ENCODE measurements at regions not wholly inside any gene's neighbourhood (a gene's known extent, or its start where the extent isn't known, plus 50 kb on each side); places are given as distances from the start of the nearest gene placed in this dataset.

- TF ChIP-seq ATF3 (IDR thresholded peaks at IDR 0.05): no peak
- TF ChIP-seq, protein P1, sequence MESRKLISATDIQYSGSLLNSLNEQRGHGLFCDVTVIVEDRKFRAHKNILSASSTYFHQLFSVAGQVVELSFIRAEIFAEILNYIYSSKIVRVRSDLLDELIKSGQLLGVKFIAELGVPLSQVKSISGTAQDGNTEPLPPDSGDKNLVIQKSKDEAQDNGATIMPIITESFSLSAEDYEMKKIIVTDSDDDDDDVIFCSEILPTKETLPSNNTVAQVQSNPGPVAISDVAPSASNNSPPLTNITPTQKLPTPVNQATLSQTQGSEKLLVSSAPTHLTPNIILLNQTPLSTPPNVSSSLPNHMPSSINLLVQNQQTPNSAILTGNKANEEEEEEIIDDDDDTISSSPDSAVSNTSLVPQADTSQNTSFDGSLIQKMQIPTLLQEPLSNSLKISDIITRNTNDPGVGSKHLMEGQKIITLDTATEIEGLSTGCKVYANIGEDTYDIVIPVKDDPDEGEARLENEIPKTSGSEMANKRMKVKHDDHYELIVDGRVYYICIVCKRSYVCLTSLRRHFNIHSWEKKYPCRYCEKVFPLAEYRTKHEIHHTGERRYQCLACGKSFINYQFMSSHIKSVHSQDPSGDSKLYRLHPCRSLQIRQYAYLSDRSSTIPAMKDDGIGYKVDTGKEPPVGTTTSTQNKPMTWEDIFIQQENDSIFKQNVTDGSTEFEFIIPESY (IDR thresholded peaks at IDR 0.05; ENCODE audit: extremely low read depth, insufficient replicate concordance, low read length): no peak
These were observed 261.7 kb downstream of the C7orf25 start (continued) for GRCh38 chr7:42650171-42650570.

DNA sequence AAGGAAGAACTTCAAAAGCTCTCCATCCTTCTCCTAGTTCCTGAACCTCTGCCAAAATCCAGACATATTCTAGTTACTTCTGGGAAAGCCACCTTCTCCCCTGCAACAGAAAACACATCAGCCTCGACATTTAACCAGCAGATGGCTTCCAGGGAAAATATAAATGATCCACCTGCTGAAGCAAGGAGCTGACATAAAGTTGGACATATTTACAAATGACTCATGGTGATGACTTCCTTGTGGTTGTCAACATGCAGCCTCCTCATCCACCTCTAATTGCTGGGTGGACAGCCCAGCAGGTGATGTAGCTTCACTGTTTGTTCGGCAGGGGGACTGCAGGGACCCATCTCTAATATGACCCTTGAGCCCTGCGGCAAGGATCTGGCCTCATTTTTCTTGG lies 266.0 kb downstream of the C7orf25 start:
- no peaks in the 10 kb centered on the region for H3K9me3 ChIP-seq (ENCODE audit: control insufficient read depth in 1 of 2, insufficient read depth in 1 of 2, low read depth in 1 of 2, low read length in 2 of 2)
- H3K36me3 ChIP-seq (ENCODE audit: control insufficient read depth in 1 of 2, insufficient read depth in 2 of 2, low read length in 2 of 2): no peaks in the 10 kb centered on the region
- H3K4me3 ChIP-seq (replicated peaks in 1 of 2; ENCODE audit: low read depth in 1 of 2, low read length in 2 of 2): no peak overlapping the region
- ChIA-PET RAD21 (ENCODE audit: low non-redundant PET in 1 of 2, low total read pairs in 2 of 2, uncharacterized antibody in 2 of 2, unreplicated experiment in 2 of 2) (no interaction called here), CTCF (no interaction called here), POLR2A (no interaction called here)
- ATAC-seq (no peak), DNase-seq (ENCODE audit: low read depth, low spot score) (no peak)
- no peaks in the 10 kb centered on the region for H3K9me2 ChIP-seq (ENCODE audit: insufficient read depth)
- H3K9ac ChIP-seq (ENCODE audit: low read length): no peak overlapping the region
- TF ChIP-seq EGR1 (IDR thresholded peaks at IDR 0.05; ENCODE audit: low read depth) (no peak), POLR2A (IDR thresholded peaks at IDR 0.05; ENCODE audit: borderline replicate concordance, extremely low read depth, insufficient read depth, insufficient read length) (no peak), CBX3 (IDR thresholded peaks at IDR 0.05; ENCODE audit: low read depth) (no peak), CEBPB (IDR thresholded peaks at IDR 0.05; ENCODE audit: low read depth) (no peak)
- H3K27ac ChIP-seq (ENCODE audit: low read depth, low read length): no peak overlapping the region
- intact Hi-C loops (cut with micrococcal nuclease): no loop called here
- no TSS peak for BruUV-seq (replicated peaks)
- H3K79me2 ChIP-seq (ENCODE audit: insufficient read depth, low read length): no peaks in the 10 kb centered on the region
- H3K4me2 ChIP-seq (ENCODE audit: low read length): no peak overlapping the region
- no peaks in the 10 kb centered on the region for H4K20me1 ChIP-seq (ENCODE audit: insufficient read depth)
- no peak overlapping the region for H2AFZ ChIP-seq (ENCODE audit: low read depth, low read length, poor library complexity, severe bottlenecking)
- no peaks in the 10 kb centered on the region for H3K4me1 ChIP-seq (ENCODE audit: control insufficient read depth in 1 of 2, insufficient read depth in 2 of 2, low read length in 2 of 2)
- no peaks in the 10 kb centered on the region for H3K27me3 ChIP-seq (ENCODE audit: insufficient read depth, low read length)

DNA sequence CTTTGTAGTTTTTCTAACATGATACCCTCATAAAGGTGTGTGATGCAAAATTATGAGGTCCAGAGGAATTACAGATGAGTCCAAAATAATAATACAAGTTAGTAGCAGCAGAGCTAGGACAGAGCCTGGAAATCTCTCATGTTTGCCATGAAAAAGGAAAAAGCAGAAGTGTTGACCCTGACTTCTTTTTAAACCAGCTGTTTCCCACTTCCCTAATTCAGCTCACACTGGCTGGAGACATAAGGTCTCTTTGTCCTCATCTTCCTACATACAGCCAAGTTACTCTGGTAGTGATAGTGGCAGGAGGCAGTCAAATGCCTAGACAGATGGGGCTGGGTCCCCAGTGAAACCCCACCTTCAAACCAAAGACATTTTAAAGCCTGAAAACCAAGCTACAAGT lies 269.2 kb downstream of the C7orf25 start:
- no peak for TF ChIP-seq EGR1 (IDR thresholded peaks at IDR 0.05; ENCODE audit: low read depth)
- no TSS peak for BruUV-seq (replicated peaks)
- Histone ChIP-seq H2AFZ (ENCODE audit: low read depth, low read length, poor library complexity, severe bottlenecking) (no peak overlapping the region), H3K4me3 (replicated peaks in 1 of 2; ENCODE audit: low read depth in 1 of 2, low read length in 2 of 2) (no peak overlapping the region), H3K27me3 (ENCODE audit: insufficient read depth, low read length) (no peaks in the 10 kb centered on the region), H3K4me1 (ENCODE audit: control insufficient read depth in 1 of 2, insufficient read depth in 2 of 2, low read length in 2 of 2) (no peaks in the 10 kb centered on the region), H3K9me3 (ENCODE audit: control insufficient read depth in 1 of 2, insufficient read depth in 1 of 2, low read depth in 1 of 2, low read length in 2 of 2) (no peaks in the 10 kb centered on the region), H3K27ac (ENCODE audit: low read depth, low read length) (no peak overlapping the region), H3K9me2 (ENCODE audit: insufficient read depth) (no peaks in the 10 kb centered on the region), H3K9ac (ENCODE audit: low read length) (no peak overlapping the region), H3K4me2 (ENCODE audit: low read length) (no peak overlapping the region), H3K79me2 (ENCODE audit: insufficient read depth, low read length) (no peaks in the 10 kb centered on the region), H3K36me3 (ENCODE audit: control insufficient read depth in 1 of 2, insufficient read depth in 2 of 2, low read length in 2 of 2) (no peaks in the 10 kb centered on the region), H4K20me1 (ENCODE audit: insufficient read depth) (no peaks in the 10 kb centered on the region)
- ChIA-PET CTCF (no interaction called here), POLR2A (no interaction called here), RAD21 (ENCODE audit: low non-redundant PET in 1 of 2, low total read pairs in 2 of 2, uncharacterized antibody in 2 of 2, unreplicated experiment in 2 of 2) (no interaction called here)
- DNase-seq (ENCODE audit: low read depth, low spot score): no peak
- no peak for ATAC-seq
- intact Hi-C loops (cut with micrococcal nuclease): no loop called here
